Colonic mucosa (tissue), 4 donors: ENCODE measurements at regions not wholly inside any gene's neighbourhood (a gene's known extent, or its start where the extent isn't known, plus 50 kb on each side); places are given as distances from the start of the nearest gene placed in this dataset.

Experiments
- DNase-seq: peaks from one replicate; pipeline ENCODE4 v3.0.0-alpha.2; 2020
- H3K27ac ChIP-seq: fragments of 200-600 bp; one replicate; pipeline ENCODE4 v1.8.0; 2021
- H3K27me3 ChIP-seq: fragments of 200-600 bp; one replicate; pipeline ENCODE4 v1.8.0; 2021
- H3K36me3 ChIP-seq: fragments of 200-600 bp; one replicate; pipeline ENCODE4 v1.8.0; 2021
- H3K4me1 ChIP-seq: fragments of 200-600 bp; one replicate; pipeline ENCODE4 v1.8.0; 2021; ENCODE audit warnings: mild to moderate bottlenecking
- H3K4me3 ChIP-seq: fragments of 200-600 bp; one replicate; pipeline ENCODE4 v1.8.0; 2021
- H3K9ac ChIP-seq, 2 donors: one replicate each; pipeline ENCODE4 v1.7.0; 2013; ENCODE audit warnings: control low read depth in 2 of 2, low read depth in 2 of 2, low read length in 2 of 2
- H3K9me3 ChIP-seq: fragments of 200-600 bp; one replicate; pipeline ENCODE4 v1.8.0; 2021
- intact Hi-C: fragments of 100-400 bp; cut with DNase I; formaldehyde crosslinking; loops from one replicate; pipeline ENCODE4 v1.14.1; 2022
- TF ChIP-seq, protein P1 (sequence below): fragments of 200-600 bp; IDR thresholded peaks from one replicate; pipeline ENCODE4 v1.8.0; 2022; ENCODE audit warnings: antibody characterized with exemption, mild to moderate bottlenecking
- donor health status: healthy.
- donor health status: DM: no; HTN: no; CAD: no.
- donor health status: DM: no; HTN: no; CAD: no.

GRCh38 chr17:22233382-22233781, 541.1 kb downstream of the KCNJ18 start:
- Histone ChIP-seq H3K4me3 (no peak overlapping the region), H3K9me3 (peaks cover 5% of the 10 kb centered on the region), H3K27me3 (no peaks in the 10 kb centered on the region), H3K27ac (no peak overlapping the region), H3K36me3 (no peaks in the 10 kb centered on the region), H3K4me1 (no peaks in the 10 kb centered on the region), H3K9ac (no peak overlapping the region)
- TF ChIP-seq, protein P1, sequence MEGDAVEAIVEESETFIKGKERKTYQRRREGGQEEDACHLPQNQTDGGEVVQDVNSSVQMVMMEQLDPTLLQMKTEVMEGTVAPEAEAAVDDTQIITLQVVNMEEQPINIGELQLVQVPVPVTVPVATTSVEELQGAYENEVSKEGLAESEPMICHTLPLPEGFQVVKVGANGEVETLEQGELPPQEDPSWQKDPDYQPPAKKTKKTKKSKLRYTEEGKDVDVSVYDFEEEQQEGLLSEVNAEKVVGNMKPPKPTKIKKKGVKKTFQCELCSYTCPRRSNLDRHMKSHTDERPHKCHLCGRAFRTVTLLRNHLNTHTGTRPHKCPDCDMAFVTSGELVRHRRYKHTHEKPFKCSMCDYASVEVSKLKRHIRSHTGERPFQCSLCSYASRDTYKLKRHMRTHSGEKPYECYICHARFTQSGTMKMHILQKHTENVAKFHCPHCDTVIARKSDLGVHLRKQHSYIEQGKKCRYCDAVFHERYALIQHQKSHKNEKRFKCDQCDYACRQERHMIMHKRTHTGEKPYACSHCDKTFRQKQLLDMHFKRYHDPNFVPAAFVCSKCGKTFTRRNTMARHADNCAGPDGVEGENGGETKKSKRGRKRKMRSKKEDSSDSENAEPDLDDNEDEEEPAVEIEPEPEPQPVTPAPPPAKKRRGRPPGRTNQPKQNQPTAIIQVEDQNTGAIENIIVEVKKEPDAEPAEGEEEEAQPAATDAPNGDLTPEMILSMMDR: no peak
- intact Hi-C loops: no loop called here
- DNase-seq: no peak

GRCh38 chr17:22242472-22242871, 550.1 kb downstream of the KCNJ18 start:
- TF ChIP-seq, protein P1: no peak
- DNase-seq: no peak
- intact Hi-C loops: loop anchor here (10.0 kb wide), 1 partner anchor 48 kb away; no protein-coding TSS in a partner anchor
- Histone ChIP-seq H3K36me3 (no peaks in the 10 kb centered on the region), H3K27ac (no peak overlapping the region), H3K4me3 (no peak overlapping the region), H3K9ac (no peak overlapping the region), H3K27me3 (no peaks in the 10 kb centered on the region), H3K4me1 (no peaks in the 10 kb centered on the region), H3K9me3 (no peaks in the 10 kb centered on the region)

- peaks cover 7% of the 10 kb centered on the region for H3K9me3 ChIP-seq
- no peak overlapping the region for H3K4me3 ChIP-seq
- H3K27ac ChIP-seq: no peak overlapping the region
- no peak overlapping the region for H3K9ac ChIP-seq
- intact Hi-C loops: no loop called here
- DNase-seq: no peak
- no peaks in the 10 kb centered on the region for H3K36me3 ChIP-seq
- no peaks in the 10 kb centered on the region for H3K27me3 ChIP-seq
- TF ChIP-seq, protein P1: no peak
- H3K4me1 ChIP-seq: no peaks in the 10 kb centered on the region
These were observed 559.2 kb downstream of the KCNJ18 start for GRCh38 chr17:22251498-22251897.

DNA sequence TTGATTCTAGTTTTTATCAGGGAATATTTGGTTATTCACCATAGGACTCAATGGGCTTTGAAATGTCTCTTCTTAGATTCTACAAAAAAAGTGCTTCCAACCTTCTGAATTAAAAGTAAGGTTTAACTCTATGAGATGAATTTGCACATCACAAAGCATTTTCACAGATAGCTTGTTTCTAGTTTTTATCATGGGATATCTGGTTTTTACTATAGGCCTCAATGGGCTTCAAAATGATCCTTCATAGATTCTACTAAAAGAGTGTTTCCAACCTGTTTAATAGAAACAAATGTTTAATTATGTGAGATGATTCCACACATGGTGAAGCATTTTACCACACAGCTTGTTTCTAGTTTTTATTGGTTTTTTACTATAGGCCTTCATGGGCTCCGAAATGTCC, 560.7 kb downstream of the KCNJ18 start:
- H3K36me3 ChIP-seq: no peaks in the 10 kb centered on the region
- H3K4me3 ChIP-seq: no peak overlapping the region
- TF ChIP-seq, protein P1: no peak
- no peak for DNase-seq
- H3K27me3 ChIP-seq: no peaks in the 10 kb centered on the region
- intact Hi-C loops: no loop called here
- no peak overlapping the region for H3K27ac ChIP-seq
- H3K4me1 ChIP-seq: no peaks in the 10 kb centered on the region
- H3K9me3 ChIP-seq: peaks cover 7% of the 10 kb centered on the region
- no peak overlapping the region for H3K9ac ChIP-seq

DNA sequence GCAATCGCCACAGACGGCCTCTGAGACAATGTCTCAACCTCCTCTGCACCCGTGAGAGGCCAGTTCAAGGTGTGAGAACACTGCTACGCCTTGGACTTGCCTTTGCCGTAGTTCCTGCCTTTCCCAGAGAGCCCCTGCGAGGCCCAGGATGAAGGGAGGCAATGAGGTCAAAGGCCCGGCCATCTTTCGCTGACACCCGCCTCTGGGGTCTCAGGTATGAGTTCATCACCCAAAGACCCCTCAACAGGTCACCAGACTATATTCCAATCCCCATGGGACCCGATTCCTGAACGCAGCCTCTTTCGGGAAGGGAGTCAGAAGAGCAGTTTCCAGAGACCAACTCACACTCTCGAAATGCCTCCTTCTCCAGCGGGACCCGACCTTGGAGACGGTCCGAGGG, 573.5 kb downstream of the KCNJ18 start:
- DNase-seq: no peak
- Histone ChIP-seq H3K4me3 (no peak overlapping the region), H3K27ac (no peak overlapping the region), H3K9me3 (no peaks in the 10 kb centered on the region), H3K4me1 (no peaks in the 10 kb centered on the region), H3K9ac (no peak overlapping the region), H3K36me3 (no peaks in the 10 kb centered on the region), H3K27me3 (no peaks in the 10 kb centered on the region)
- TF ChIP-seq, protein P1: no peak
- intact Hi-C loops: no loop called here

- H3K4me1 ChIP-seq: no peaks in the 10 kb centered on the region
- intact Hi-C loops: no loop called here
- H3K36me3 ChIP-seq: no peaks in the 10 kb centered on the region
- H3K9me3 ChIP-seq: no peaks in the 10 kb centered on the region
- TF ChIP-seq, protein P1: no peak
- no peak overlapping the region for H3K9ac ChIP-seq
- no peak overlapping the region for H3K4me3 ChIP-seq
- no peak for DNase-seq
- no peak overlapping the region for H3K27ac ChIP-seq
- no peaks in the 10 kb centered on the region for H3K27me3 ChIP-seq
These were observed 573.9 kb downstream of the KCNJ18 start for GRCh38 chr17:22266231-22266630.
